WI38 (cell line): ENCODE measurements at regions not wholly inside any gene's neighbourhood (a gene's known extent, or its start where the extent isn't known, plus 50 kb on each side); places are given as distances from the start of the nearest gene placed in this dataset.
"Not testable (repeated sequence)": the region's sequence is repeated elsewhere in the genome, so short reads cannot be mapped to it uniquely, and the experiment has no call there.

Experiments used
- H3K4me3 ChIP-seq: 2 replicates; pipeline ENCODE4 v1.5.1; 2011; ENCODE audit warnings: low read depth, mild to moderate bottlenecking, control low read depth, low read length
- CTCF ChIP-seq: IDR thresholded peaks from 2 replicates; pipeline ENCODE4 v1.5.1; 2012; ENCODE audit warnings: low read depth, mild to moderate bottlenecking, control low read depth, low read length

- H3K4me3 ChIP-seq: no peak overlapping the region
- TF ChIP-seq CTCF: no peak
Observed at GRCh38 chr2:149690825-149691224, 103.2 kb upstream of the MMADHC start.

GRCh38 chr2:149687052-149687427 lies 99.5 kb upstream of the MMADHC start:
- TF ChIP-seq CTCF: no peak

GRCh38 chr2:149686136-149687051 lies 98.8 kb upstream of the MMADHC start:
- TF ChIP-seq CTCF: no peak
- H3K4me3 ChIP-seq: no peak overlapping the region

More at GRCh38 chr2:149687052-149687427, 99.5 kb upstream of the MMADHC start:
- H3K4me3 ChIP-seq: no peak overlapping the region

- H3K4me3 ChIP-seq: not testable (repeated sequence)
Observed at GRCh38 chr2:149685401-149685800, 97.8 kb upstream of the MMADHC start.

GRCh38 chr2:149679286-149679685 lies 91.7 kb upstream of the MMADHC start:
- TF ChIP-seq CTCF: no peak
- no peak overlapping the region for H3K4me3 ChIP-seq

- no peak for TF ChIP-seq CTCF
- H3K4me3 ChIP-seq: no peak overlapping the region
Observed at GRCh38 chr2:149677416-149677815, 89.8 kb upstream of the MMADHC start.

GRCh38 chr2:149670086-149670485 lies 82.5 kb upstream of the MMADHC start:
- no peak for TF ChIP-seq CTCF
- no peak overlapping the region for H3K4me3 ChIP-seq
